Astrocyte of the cerebellum (primary cell): ENCODE measurements at regions not wholly inside any gene's neighbourhood (a gene's known extent, or its start where the extent isn't known, plus 50 kb on each side); places are given as distances from the start of the nearest gene placed in this dataset.

ENCODE experiments used
- DNase-seq: peaks from one replicate; pipeline ENCODE4 v3.0.0-alpha.2; 2011; ENCODE audit warnings: low read depth
- H3K4me3 ChIP-seq: 2 replicates; pipeline ENCODE4 v1.5.1; 2011; ENCODE audit warnings: mild to moderate bottlenecking, low read depth, low read length, moderate library complexity
- in situ Hi-C: cut with HindIII; loops from 2 replicates; pipeline ENCODE4 v1.10.0; 2017; ENCODE audit warnings: low sequenced_read_pairs
- TF ChIP-seq, protein P1 (sequence below): IDR thresholded peaks from 2 replicates; pipeline ENCODE4 v1.5.1; 2012; ENCODE audit warnings: low read length, low read depth, moderate library complexity, mild to moderate bottlenecking; ENCODE audit errors: missing control alignments

DNA sequence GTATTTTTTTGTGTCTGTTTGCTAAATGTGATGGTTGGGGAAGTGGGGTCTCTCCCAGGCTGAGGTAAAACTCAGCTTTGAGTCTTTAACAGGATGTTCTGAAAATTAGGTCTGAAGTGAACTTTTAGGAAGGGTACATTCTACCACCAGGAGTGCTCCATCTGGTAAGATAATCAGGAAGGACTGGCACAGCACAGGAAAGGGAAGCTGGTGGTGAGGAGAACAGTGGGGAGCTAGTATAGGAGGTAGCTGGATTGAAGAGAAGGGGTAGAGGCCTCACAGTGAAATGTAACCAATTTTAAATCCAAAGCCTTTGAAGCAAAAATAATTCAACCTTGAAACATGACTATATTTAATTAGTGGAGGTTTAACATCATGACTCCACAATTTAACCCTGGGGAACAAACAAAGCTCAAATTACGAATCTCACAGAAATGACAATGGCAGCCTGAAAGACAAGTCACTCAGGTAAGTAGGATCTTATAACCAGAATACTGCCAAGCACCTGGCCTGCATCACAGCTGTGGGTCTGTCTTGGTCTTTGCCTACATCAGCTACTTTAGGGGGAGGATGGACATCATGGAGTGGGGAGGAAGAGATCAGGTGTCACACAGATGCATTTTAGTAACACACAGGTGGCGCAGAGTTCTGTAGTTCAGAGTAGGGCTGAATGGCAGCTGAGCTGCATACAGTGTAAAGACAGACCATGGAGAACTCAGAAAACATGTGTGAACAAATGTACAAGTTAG, 445.3 kb downstream of the DMRT2 start:
- H3K4me3 ChIP-seq: no peak overlapping the region
- TF ChIP-seq, protein P1, sequence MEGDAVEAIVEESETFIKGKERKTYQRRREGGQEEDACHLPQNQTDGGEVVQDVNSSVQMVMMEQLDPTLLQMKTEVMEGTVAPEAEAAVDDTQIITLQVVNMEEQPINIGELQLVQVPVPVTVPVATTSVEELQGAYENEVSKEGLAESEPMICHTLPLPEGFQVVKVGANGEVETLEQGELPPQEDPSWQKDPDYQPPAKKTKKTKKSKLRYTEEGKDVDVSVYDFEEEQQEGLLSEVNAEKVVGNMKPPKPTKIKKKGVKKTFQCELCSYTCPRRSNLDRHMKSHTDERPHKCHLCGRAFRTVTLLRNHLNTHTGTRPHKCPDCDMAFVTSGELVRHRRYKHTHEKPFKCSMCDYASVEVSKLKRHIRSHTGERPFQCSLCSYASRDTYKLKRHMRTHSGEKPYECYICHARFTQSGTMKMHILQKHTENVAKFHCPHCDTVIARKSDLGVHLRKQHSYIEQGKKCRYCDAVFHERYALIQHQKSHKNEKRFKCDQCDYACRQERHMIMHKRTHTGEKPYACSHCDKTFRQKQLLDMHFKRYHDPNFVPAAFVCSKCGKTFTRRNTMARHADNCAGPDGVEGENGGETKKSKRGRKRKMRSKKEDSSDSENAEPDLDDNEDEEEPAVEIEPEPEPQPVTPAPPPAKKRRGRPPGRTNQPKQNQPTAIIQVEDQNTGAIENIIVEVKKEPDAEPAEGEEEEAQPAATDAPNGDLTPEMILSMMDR: no peak
- no peak for DNase-seq
- in situ Hi-C loops: no loop called here

- TF ChIP-seq, protein P1: no peak
- DNase-seq: no peak
- no peak overlapping the region for H3K4me3 ChIP-seq
- in situ Hi-C loops: no loop called here
These were observed 455.3 kb downstream of the DMRT2 start for GRCh38 chr9:1505489-1505888.

DNA sequence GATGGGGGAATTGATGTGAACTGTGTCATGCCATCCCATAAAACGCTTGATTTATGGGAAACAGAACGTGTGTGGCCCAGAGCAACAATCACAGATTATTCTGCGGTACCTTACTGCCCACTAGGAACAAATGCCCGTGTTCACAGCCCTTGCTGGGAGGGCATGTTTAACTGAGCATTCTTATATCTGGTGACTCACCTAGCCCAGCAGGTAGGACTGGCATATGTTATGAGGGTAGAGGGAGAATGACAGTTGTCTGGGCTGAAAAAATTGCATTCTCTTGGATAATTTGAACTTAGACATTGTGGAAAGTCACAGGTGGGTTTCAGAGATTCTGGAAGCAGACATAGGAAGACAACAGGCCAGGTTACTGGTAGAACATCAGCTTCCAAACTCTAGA, 460.6 kb downstream of the DMRT2 start:
- no peak overlapping the region for H3K4me3 ChIP-seq
- TF ChIP-seq, protein P1: no peak
- no peak for DNase-seq
- in situ Hi-C loops: no loop called here

- TF ChIP-seq, protein P1: no peak
- in situ Hi-C loops: no loop called here
- DNase-seq: no peak
- H3K4me3 ChIP-seq: no peak overlapping the region
These were observed 462.9 kb downstream of the DMRT2 start for GRCh38 chr9:1513105-1513504.

DNA sequence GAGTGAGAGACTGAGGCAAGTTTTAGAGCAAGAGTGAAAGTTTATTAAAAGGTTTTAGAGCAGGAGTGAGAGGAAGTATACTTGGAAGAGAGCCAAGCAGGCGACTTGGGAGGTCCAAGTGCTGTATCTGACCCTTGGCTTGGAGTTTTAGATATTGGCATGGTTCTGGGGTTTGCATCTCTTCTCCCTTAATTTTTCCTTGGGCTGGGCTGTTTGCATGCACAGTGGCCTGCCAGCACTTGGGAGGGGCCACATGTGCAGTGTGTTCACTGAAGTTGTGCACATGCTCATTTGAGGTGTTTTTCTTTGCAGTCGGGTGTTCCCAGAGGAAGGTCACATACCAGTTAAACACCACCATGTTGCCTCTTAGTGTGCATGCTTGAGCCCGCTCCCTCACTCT, 464.1 kb downstream of the DMRT2 start:
- H3K4me3 ChIP-seq: no peak overlapping the region
- no peak for DNase-seq
- TF ChIP-seq, protein P1: no peak
- in situ Hi-C loops: no loop called here

DNA sequence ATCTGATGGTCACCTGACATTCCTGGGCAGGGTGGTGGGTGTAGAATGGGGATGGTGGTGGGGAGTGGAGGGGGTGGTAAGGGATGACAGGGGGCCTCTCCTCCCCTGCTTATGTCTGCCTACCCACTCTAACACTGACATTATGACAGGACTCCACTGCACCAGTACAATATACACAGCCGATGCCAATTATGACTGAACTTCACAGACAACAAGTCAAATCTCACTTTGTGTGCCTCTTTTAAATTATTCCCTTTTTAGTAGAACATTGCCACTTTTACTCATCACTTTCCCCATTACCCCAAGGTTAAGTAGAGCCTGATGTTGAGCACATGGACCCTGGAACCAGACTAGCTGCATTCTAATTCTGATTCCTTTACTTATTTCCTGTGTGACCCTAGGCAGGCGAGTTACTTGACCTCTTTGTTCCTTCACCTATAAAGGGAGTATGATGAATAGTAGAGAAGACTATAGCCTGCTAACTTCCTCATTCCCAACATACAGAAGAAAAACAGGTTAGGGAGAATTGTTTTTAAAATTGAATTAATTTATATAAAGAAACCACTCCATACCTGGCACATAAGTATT, 464.7 kb downstream of the DMRT2 start:
- TF ChIP-seq, protein P1: no peak

More for the DNA sequence above, 464.7 kb downstream of the DMRT2 start:
- in situ Hi-C loops: no loop called here
- DNase-seq: no peak
- no peak overlapping the region for H3K4me3 ChIP-seq
